Gastrocnemius medialis (tissue), 4 donors: ENCODE measurements at regions not wholly inside any gene's neighbourhood (a gene's known extent, or its start where the extent isn't known, plus 50 kb on each side); places are given as distances from the start of the nearest gene placed in this dataset.

ENCODE experiments used
- CTCF ChIP-seq, 5 experiments: fragments of 450-650 bp in 3 of 5; fragments of 200-600 bp in 2 of 5; sonication (generic) in 2 of 5; IDR thresholded peaks in 4 of 5; conservative IDR thresholded peaks in 1 of 5; 1 replicate in 4 of 5; 2 replicates in 1 of 5; pipeline ENCODE4 v1.5.1; 2016 to 2019; ENCODE audit warnings: antibody characterized with exemption in 5 of 5, mild to moderate bottlenecking in 3 of 5, moderate library complexity in 3 of 5
- POLR2A ChIP-seq, 2 donors: fragments of 450-650 bp; IDR thresholded peaks; one replicate each; pipeline ENCODE4 v1.6.1; 2017; ENCODE audit warnings: antibody characterized with exemption in 2 of 2, mild to moderate bottlenecking in 2 of 2, moderate library complexity in 2 of 2

- TF ChIP-seq CTCF (IDR thresholded peaks at IDR 0.05 in 4 of 5, conservative IDR thresholded peaks at IDR 0.05 in 1 of 5) (no peak), POLR2A (IDR thresholded peaks at IDR 0.05) (no peak)
Measured at GRCh38 chr6:168996356-168996625, 257.4 kb downstream of the THBS2 start.
